ENCODE measurements at regions not wholly inside any gene's neighbourhood (a gene's known extent, or its start where the extent isn't known, plus 50 kb on each side); places are given as distances from the start of the nearest gene placed in this dataset.

GRCh38 chr1:157415661-157416060 lies 136.7 kb downstream of the FCRL5 start:
- DNase-seq: no peak
- no peaks in the 10 kb centered on the region for H3K4me1 ChIP-seq
- H3K27me3 ChIP-seq: no peaks in the 10 kb centered on the region
- no peak for TF ChIP-seq CTCF (IDR thresholded peaks at IDR 0.05)
- no peak overlapping the region for H3K27ac ChIP-seq
- no peak overlapping the region for H3K4me3 ChIP-seq
- ATAC-seq: no peak
- H3K9me3 ChIP-seq: no peaks in the 10 kb centered on the region
- intact Hi-C loops (cut with DNase I): no loop called here
- H3K36me3 ChIP-seq: no peaks in the 10 kb centered on the region

- DNase-seq: no peak
- no peaks in the 10 kb centered on the region for H3K4me1 ChIP-seq
- ATAC-seq: no peak
- intact Hi-C loops (cut with DNase I): no loop called here
- H3K27me3 ChIP-seq: no peaks in the 10 kb centered on the region
- no peaks in the 10 kb centered on the region for H3K9me3 ChIP-seq
- no peak overlapping the region for H3K27ac ChIP-seq
- no peak overlapping the region for H3K4me3 ChIP-seq
- TF ChIP-seq CTCF (IDR thresholded peaks at IDR 0.05): no peak
- H3K36me3 ChIP-seq: no peaks in the 10 kb centered on the region
Observed at GRCh38 chr1:157412308-157412707, 140.0 kb downstream of the FCRL5 start.

- ATAC-seq (no peak), DNase-seq (no peak)
- intact Hi-C loops (cut with DNase I): no loop called here
Observed at GRCh38 chr1:157411769-157412168, 140.5 kb downstream of the FCRL5 start.

GRCh38 chr1:157411064-157411463 lies 141.3 kb downstream of the FCRL5 start:
- intact Hi-C loops (cut with DNase I): no loop called here
- ATAC-seq: no peak

More at GRCh38 chr1:157411769-157412168, 140.5 kb downstream of the FCRL5 start:
- H3K9me3 ChIP-seq: no peaks in the 10 kb centered on the region
- no peak overlapping the region for H3K27ac ChIP-seq
- TF ChIP-seq CTCF (IDR thresholded peaks at IDR 0.05): no peak
- H3K36me3 ChIP-seq: no peaks in the 10 kb centered on the region
- no peaks in the 10 kb centered on the region for H3K4me1 ChIP-seq
- H3K27me3 ChIP-seq: no peaks in the 10 kb centered on the region
- H3K4me3 ChIP-seq: no peak overlapping the region

GRCh38 chr1:157410457-157410856 lies 141.9 kb downstream of the FCRL5 start:
- Histone ChIP-seq H3K36me3 (no peaks in the 10 kb centered on the region), H3K27me3 (no peaks in the 10 kb centered on the region), H3K4me3 (no peak overlapping the region), H3K4me1 (no peaks in the 10 kb centered on the region), H3K9me3 (no peaks in the 10 kb centered on the region), H3K27ac (no peak overlapping the region)
- no peak for TF ChIP-seq CTCF (IDR thresholded peaks at IDR 0.05)
- intact Hi-C loops (cut with DNase I): no loop called here
- ATAC-seq: no peak
- no peak for DNase-seq

More at GRCh38 chr1:157411064-157411463, 141.3 kb downstream of the FCRL5 start:
- Histone ChIP-seq H3K27ac (no peak overlapping the region), H3K4me1 (no peaks in the 10 kb centered on the region), H3K36me3 (no peaks in the 10 kb centered on the region), H3K9me3 (no peaks in the 10 kb centered on the region), H3K4me3 (no peak overlapping the region), H3K27me3 (no peaks in the 10 kb centered on the region)
- DNase-seq: no peak
- TF ChIP-seq CTCF (IDR thresholded peaks at IDR 0.05): no peak
